WI38 (cell line): ENCODE measurements at regions not wholly inside any gene's neighbourhood (a gene's known extent, or its start where the extent isn't known, plus 50 kb on each side); places are given as distances from the start of the nearest gene placed in this dataset.

ENCODE experiments used
- H3K4me3 ChIP-seq: 2 replicates; pipeline ENCODE4 v1.5.1; 2011; ENCODE audit warnings: low read depth, mild to moderate bottlenecking, control low read depth, low read length
- CTCF ChIP-seq: IDR thresholded peaks from 2 replicates; pipeline ENCODE4 v1.5.1; 2012; ENCODE audit warnings: low read depth, mild to moderate bottlenecking, control low read depth, low read length

- no peak for TF ChIP-seq CTCF
These were observed 76.2 kb downstream of the POLR2M start for GRCh38 chr15:57782731-57783130.

GRCh38 chr15:57784081-57784511, 77.6 kb downstream of the POLR2M start:
- no peak overlapping the region for H3K4me3 ChIP-seq
- no peak for TF ChIP-seq CTCF

More at GRCh38 chr15:57782731-57783130, 76.2 kb downstream of the POLR2M start:
- H3K4me3 ChIP-seq = no peak overlapping the region

- no peak overlapping the region for H3K4me3 ChIP-seq
- TF ChIP-seq CTCF = no peak
These were observed 78.5 kb downstream of the POLR2M start for GRCh38 chr15:57785039-57785438.

GRCh38 chr15:57785959-57786358, 79.4 kb downstream of the POLR2M start:
- no peak for TF ChIP-seq CTCF
- H3K4me3 ChIP-seq = no peak overlapping the region

GRCh38 chr15:57789225-57789624, 82.7 kb downstream of the POLR2M start:
- H3K4me3 ChIP-seq = no peak overlapping the region
- no peak for TF ChIP-seq CTCF

- TF ChIP-seq CTCF = no peak
- H3K4me3 ChIP-seq = no peak overlapping the region
These were observed 86.4 kb downstream of the POLR2M start for GRCh38 chr15:57792724-57793449.

GRCh38 chr15:57795261-57795660, 88.7 kb downstream of the POLR2M start:
- no peak overlapping the region for H3K4me3 ChIP-seq
- TF ChIP-seq CTCF = no peak
